Stimulated activated CD4-positive, alpha-beta T cell treated with anti-CD3 and anti-CD28 coated beads, Interleukin-2, amount 100 ng/mL, for 48 hours (primary cell): ENCODE measurements at regions not wholly inside any gene's neighbourhood (a gene's known extent, or its start where the extent isn't known, plus 50 kb on each side); places are given as distances from the start of the nearest gene placed in this dataset.

Experiments used
- DNase-seq, 2 donors: peaks; one replicate each; pipeline ENCODE4 v3.0.0-alpha.2; 2020

DNA sequence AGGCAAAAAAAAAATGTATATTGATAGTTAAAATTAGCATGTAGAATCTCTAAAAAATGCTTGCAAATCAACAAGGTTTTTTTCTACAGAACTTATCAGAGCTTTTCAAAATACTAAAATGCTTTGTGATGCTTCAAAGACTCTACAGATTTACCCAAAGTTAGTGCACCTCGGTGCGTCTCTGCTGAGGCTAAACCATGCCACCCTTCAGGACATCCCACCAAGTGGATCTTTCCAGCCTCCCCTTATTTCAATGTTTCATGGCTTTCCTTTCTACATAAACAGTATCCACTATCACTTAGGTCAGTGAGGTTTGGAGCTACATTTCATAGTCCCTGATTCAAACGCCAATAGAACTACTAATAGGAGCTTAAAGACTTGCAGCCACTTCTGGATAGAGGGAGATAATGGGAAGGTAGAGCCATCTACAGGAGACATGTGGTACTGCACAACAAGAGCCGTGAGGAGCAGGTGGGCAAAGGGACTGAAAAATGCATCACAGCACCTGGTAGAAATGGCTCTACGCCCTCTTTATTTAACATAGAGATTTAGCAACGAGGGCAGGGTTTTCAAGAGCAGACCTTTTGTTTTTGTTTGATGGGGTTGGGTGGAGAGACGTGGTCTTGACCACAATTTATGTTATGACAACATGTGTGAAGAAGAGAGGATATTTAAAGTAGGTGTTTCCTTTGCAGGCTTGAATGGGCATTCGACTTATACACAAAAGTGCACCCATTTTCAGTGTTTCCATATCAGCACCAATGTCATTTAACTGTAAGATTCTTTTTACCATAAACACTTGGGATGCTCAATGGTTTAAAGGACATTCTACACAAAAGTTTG is 56.1 kb upstream of the SLC35G4 start:
- peak; percentile 23 to 30 for DNase-seq

DNA sequence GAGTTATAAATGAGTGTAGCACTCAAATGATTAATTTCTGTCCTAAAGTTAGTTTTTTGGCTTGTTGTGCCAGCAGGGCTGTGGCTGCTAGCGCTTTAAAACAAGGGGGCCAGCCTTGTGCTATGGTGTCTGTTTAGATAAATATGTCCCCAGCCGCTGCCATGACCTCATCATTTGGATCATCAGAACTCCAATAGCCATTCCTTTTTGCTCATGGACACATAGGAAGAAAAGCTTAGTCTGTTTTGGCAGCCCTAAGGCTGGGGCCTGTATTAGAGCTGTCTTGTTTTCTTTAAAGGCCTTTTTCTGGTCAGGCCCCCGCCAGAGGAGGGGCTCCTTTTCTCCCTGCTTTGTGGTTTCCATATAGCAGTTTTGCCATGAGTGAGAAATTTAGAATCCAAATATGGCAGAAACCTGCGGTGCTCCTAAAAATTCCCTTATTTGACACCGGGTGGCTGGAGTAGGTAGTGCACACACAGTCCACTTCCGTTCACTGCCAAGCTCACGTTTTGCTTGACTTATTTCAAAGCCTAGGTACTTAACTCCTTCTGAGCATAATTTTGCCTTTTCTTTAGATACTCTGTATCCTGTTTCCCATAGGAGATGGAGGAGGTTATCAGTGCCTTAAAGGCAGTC is 60.4 kb upstream of the SLC35G4 start:
- no peak for DNase-seq

- DNase-seq: no peak
These were observed 61.0 kb upstream of the SLC35G4 start for GRCh38 chr18:11548396-11548795.

GRCh38 chr18:11544060-11544633 is 65.2 kb upstream of the SLC35G4 start:
- DNase-seq: no peak

- DNase-seq: no peak
These were observed 68.2 kb upstream of the SLC35G4 start for GRCh38 chr18:11541179-11541578.

DNA sequence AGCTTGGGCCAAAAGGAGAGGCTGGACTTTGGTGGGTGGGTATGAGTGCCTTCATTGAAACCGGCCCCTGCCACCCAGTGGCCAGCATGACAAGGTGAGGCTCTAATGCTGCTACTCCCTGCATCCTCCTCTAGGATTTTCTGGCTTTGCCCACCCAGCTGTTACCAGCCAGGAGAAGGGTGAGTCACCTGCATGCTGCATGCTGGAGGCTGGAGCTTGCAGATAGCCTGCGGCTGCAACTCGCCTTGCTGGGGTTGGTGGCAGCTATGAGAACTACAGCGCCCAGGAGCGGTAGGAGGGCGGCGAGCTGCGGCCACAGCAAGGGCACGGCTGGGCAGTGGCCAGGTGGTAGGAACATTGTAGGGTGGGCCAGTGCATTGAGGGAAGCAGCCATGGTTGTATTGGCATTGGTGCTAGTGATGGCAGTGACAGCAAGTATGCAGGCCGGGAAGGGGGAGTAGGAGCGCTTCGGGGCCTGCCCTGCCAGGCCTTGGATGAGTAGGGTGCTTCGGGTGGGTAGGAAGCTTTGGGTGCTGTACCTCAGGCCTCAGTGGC is 75.4 kb upstream of the SLC35G4 start:
- no peak for DNase-seq

GRCh38 chr18:11533513-11533890 is 75.9 kb upstream of the SLC35G4 start:
- DNase-seq: no peak

GRCh38 chr18:11532758-11533512 is 76.5 kb upstream of the SLC35G4 start:
- no peak for DNase-seq

GRCh38 chr18:11529081-11529480 is 80.3 kb upstream of the SLC35G4 start:
- DNase-seq: no peak

DNA sequence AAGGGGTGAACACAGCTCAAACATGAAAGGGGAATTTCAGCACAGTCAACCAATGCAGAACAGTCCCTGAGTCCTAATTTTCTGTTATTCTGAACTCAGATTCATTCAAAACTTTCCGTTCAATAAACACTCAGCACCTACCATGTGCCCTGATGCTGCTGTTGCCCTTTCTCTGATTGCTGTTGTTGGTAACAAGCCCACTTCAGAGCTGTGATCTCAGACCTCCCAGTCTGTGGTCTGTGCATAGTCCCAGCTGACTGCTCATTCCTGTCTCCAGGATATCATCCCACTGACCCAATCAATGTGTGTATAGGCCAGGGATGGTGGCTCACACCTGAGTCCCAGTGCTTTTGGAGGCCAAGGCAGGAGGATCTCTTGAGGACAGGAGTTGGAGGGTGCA is 82.7 kb upstream of the SLC35G4 start:
- DNase-seq: no peak

GRCh38 chr18:11523804-11524203 is 85.6 kb upstream of the SLC35G4 start:
- no peak for DNase-seq

- DNase-seq: no peak
These were observed 86.4 kb upstream of the SLC35G4 start for GRCh38 chr18:11522992-11523391.

- no peak for DNase-seq
These were observed 87.5 kb upstream of the SLC35G4 start for GRCh38 chr18:11521853-11522252.

- no peak for DNase-seq
These were observed 88.9 kb upstream of the SLC35G4 start for GRCh38 chr18:11520536-11520935.

GRCh38 chr18:11518788-11519685 is 90.4 kb upstream of the SLC35G4 start:
- DNase-seq: peak; percentile 27 to 41

GRCh38 chr18:11517704-11518103 is 91.7 kb upstream of the SLC35G4 start:
- no peak for DNase-seq

DNA sequence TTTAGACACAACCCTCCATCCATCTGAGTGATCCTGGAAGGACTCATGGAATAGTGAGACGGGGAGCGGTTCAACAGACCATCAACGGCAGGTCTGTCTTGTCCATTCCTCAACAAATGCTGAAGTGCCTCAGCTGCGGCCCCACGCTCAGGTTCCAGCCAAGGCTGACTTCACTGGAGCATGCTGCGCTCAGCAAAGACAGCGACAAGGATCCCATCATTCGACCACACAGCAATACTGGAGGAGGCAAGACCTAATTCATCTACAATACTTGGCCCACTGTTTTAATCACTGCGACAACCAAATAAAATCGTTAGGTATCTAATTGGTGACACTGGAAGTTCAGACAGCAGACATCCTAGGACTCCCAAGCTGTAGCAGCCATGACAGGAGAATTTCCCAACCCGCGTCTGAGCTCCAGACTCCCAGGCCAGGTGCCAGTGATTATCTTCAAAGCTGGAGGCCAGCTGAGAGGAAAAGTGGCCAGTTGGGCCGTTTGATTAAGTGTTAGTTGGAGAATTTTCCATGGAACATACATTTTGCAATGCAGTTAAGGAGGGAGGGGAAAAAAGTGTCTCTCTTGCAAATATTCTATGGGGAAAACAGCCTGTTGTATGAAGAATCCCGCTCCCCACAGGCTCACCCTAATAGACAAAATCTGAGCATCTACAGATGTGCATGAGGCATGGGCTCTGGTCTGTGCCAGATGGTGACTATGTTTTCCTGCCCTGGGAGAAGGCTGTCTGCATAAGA is 92.5 kb upstream of the SLC35G4 start:
- no peak for DNase-seq

DNA sequence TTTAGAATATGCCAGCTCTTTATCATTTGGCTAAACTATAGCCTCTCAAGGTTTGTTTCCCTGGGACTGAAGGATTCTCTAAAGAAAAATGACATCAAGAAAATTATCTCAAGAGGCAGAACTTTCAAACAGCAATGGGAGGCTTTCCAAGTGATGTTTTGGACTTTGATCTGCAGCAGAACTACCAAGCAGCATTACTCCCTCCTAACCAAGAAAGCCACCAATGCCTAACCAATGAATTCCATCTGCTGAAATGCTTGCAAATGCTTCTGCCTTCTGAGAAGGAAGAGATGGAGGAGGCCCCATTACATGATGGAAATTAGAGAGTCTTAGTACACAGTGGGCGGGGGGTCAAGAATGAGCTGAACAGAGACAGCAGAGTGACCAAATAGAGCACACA is 95.1 kb upstream of the SLC35G4 start:
- no peak for DNase-seq

DNA sequence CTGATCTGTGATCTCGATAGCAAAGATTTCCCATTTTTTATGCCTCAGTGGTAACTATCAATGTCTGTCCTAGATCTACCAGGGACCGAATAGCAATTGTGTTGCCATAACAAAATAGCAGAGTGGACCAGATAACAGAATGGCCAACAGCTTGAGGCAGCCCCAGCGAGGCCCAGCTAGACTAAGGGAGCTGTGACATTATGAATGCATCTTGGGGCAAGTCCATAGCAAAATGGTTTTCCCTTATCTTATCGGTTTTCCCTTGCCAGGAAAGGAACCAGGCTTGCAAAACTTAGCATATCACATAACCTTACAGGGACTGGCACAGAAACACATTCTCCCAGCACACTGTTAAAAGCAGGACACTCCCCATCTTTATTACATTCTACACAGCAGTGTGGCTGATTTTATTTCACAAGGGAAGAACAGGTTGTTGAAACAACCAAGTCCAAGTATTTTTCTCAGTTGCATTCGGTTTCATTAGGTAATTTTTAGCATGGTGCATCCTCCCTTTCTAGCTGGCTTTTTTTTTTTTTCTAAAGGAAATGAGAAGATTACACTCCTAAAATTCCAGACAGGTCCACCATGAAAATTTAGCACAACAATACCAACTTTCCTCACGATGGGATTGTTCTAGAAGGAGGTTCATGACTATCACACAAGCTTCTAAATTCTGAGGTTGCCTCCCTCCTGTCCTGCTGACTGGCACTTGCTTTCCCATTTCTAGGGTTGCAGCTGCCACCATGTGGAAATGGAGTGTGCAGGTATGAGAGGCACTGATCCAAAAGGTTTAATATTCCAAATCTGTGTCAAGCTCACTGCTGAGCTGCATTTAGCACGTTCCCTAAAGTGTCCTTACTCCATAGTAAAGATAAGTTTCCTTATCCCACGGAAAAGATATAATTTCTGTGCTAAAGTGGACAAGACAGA is 97.0 kb upstream of the SLC35G4 start:
- no peak for DNase-seq

GRCh38 chr18:11511434-11512095 is 97.8 kb upstream of the SLC35G4 start:
- DNase-seq: no peak
